ENCODE measurements at regions not wholly inside any gene's neighbourhood (a gene's known extent, or its start where the extent isn't known, plus 50 kb on each side); places are given as distances from the start of the nearest gene placed in this dataset.

DNA sequence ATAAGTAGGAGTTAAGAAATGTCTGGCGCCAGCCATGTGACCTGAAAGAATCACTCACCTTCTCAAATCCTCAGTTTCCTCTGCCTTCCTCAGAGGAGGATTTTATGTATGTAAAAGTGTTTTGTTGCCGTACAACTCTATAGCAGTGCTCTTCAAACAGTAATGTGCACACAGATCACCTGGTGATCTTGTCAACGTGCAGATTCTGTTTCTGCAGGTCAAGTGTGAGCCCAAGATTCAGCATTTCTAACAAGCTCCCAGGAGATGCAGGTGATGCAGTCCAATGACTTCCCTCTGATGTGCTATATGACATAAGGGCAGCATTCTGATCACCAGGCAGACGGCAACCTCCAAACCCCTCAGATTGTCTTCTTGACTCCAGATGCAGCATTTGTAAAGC lies 83.7 kb downstream of the CDC7 start:
- TF ChIP-seq, protein P1, sequence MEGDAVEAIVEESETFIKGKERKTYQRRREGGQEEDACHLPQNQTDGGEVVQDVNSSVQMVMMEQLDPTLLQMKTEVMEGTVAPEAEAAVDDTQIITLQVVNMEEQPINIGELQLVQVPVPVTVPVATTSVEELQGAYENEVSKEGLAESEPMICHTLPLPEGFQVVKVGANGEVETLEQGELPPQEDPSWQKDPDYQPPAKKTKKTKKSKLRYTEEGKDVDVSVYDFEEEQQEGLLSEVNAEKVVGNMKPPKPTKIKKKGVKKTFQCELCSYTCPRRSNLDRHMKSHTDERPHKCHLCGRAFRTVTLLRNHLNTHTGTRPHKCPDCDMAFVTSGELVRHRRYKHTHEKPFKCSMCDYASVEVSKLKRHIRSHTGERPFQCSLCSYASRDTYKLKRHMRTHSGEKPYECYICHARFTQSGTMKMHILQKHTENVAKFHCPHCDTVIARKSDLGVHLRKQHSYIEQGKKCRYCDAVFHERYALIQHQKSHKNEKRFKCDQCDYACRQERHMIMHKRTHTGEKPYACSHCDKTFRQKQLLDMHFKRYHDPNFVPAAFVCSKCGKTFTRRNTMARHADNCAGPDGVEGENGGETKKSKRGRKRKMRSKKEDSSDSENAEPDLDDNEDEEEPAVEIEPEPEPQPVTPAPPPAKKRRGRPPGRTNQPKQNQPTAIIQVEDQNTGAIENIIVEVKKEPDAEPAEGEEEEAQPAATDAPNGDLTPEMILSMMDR (IDR thresholded peaks at IDR 0.05; ENCODE audit: insufficient read depth, low read depth, low read length) = no peak
- no peak for TF ChIP-seq EZH2 (IDR thresholded peaks at IDR 0.05; ENCODE audit: insufficient read depth, low read length)

Data from astrocyte (in vitro differentiated cells and primary cell).